Neutrophil (primary cell): ENCODE measurements at regions not wholly inside any gene's neighbourhood (a gene's known extent, or its start where the extent isn't known, plus 50 kb on each side); places are given as distances from the start of the nearest gene placed in this dataset.

Experiments used
- H3K27ac ChIP-seq: fragments of 200-600 bp; sonication (generic); 2 replicates; pipeline ENCODE4 v1.5.1; 2016; ENCODE audit warnings: mild to moderate bottlenecking, moderate library complexity
- H3K27me3 ChIP-seq: fragments of 200-600 bp; sonication (generic); 2 replicates; pipeline ENCODE4 v1.6.0; 2016; ENCODE audit warnings: mild to moderate bottlenecking
- H3K36me3 ChIP-seq: fragments of 200-600 bp; sonication (generic); 2 replicates; pipeline ENCODE4 v1.5.1; 2017
- H3K4me1 ChIP-seq, 2 experiments: fragments of 200-600 bp in 1 of 2; sonication (generic) in 1 of 2; 1 replicate in 1 of 2; 2 replicates in 1 of 2; pipeline versions ENCODE4 v1.5.1 to v1.6.1; 2013 to 2016; ENCODE audit warnings: low read depth in 1 of 2, low read length in 1 of 2, mild to moderate bottlenecking in 1 of 2, moderate library complexity in 1 of 2; ENCODE audit not compliant: control insufficient read depth in 1 of 2, insufficient read depth in 1 of 2
- H3K4me3 ChIP-seq, 2 experiments: fragments of 200-600 bp in 1 of 2; sonication (generic) in 1 of 2; 1 replicate in 1 of 2; 2 replicates in 1 of 2; pipeline ENCODE4 v1.5.1; 2013 to 2016; ENCODE audit warnings: low read depth in 1 of 2, low read length in 1 of 2, mild to moderate bottlenecking in 1 of 2, moderate library complexity in 1 of 2
- H3K9me3 ChIP-seq: fragments of 200-600 bp; sonication (generic); 2 replicates; pipeline ENCODE4 v1.5.1; 2016
- TF ChIP-seq, protein P1 (sequence below): fragments of 200-600 bp; sonication (generic); IDR thresholded peaks from 2 replicates; pipeline ENCODE4 v1.5.1; 2016; ENCODE audit warnings: antibody characterized with exemption

DNA sequence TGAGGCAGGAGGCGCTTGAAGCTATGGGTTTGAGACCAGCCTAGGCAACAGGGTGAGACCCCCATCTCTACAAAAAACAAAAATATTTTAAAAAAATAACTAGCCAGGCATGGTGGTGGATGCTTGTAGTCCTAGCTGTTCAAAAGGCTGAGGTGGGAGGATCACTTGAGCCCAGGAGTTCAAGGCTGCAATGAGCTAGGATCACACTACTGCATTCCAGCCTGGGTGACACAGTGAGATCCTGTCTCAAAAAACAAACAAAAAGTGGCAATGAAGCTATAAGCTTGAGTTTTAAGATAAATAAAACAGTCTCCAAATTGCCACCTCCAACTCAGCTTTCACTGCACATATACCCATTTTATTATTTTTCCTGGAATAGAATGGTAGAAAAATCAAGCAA, 281.3 kb downstream of the IPMK start:
- no peaks in the 10 kb centered on the region for H3K9me3 ChIP-seq
- H3K4me1 ChIP-seq = no peaks in the 10 kb centered on the region
- TF ChIP-seq, protein P1, sequence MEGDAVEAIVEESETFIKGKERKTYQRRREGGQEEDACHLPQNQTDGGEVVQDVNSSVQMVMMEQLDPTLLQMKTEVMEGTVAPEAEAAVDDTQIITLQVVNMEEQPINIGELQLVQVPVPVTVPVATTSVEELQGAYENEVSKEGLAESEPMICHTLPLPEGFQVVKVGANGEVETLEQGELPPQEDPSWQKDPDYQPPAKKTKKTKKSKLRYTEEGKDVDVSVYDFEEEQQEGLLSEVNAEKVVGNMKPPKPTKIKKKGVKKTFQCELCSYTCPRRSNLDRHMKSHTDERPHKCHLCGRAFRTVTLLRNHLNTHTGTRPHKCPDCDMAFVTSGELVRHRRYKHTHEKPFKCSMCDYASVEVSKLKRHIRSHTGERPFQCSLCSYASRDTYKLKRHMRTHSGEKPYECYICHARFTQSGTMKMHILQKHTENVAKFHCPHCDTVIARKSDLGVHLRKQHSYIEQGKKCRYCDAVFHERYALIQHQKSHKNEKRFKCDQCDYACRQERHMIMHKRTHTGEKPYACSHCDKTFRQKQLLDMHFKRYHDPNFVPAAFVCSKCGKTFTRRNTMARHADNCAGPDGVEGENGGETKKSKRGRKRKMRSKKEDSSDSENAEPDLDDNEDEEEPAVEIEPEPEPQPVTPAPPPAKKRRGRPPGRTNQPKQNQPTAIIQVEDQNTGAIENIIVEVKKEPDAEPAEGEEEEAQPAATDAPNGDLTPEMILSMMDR = no peak
- H3K36me3 ChIP-seq = no peaks in the 10 kb centered on the region
- H3K27ac ChIP-seq = no peak overlapping the region
- H3K4me3 ChIP-seq = no peak overlapping the region
- no peaks in the 10 kb centered on the region for H3K27me3 ChIP-seq

DNA sequence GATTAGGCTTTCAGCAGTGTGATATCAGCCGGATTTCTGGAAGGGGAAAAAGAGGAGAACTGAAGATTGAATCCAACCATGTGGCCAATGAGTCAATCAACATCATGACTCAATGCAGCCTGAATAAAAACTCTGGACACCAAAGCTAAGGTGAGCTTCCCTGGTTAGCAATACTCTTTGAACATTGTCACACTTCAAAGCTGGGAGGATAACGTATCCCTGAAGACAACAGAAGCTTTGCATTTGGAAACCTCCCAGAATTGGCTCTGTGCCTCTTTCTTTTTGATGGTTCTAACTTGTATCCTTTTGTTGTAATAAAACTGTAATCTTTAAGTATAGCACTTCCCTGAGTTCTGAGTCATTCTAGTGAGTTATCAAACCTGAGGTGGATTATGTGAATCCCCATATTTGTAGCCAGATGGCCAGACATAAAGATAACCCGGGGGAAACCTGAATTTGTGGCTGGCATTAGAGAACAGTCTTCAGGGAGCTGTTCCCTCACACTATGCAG, 284.4 kb downstream of the IPMK start:
- no peaks in the 10 kb centered on the region for H3K36me3 ChIP-seq
- H3K4me3 ChIP-seq = no peak overlapping the region
- no peaks in the 10 kb centered on the region for H3K9me3 ChIP-seq
- no peak overlapping the region for H3K27ac ChIP-seq
- TF ChIP-seq, protein P1 = no peak
- no peaks in the 10 kb centered on the region for H3K4me1 ChIP-seq
- H3K27me3 ChIP-seq = no peaks in the 10 kb centered on the region

DNA sequence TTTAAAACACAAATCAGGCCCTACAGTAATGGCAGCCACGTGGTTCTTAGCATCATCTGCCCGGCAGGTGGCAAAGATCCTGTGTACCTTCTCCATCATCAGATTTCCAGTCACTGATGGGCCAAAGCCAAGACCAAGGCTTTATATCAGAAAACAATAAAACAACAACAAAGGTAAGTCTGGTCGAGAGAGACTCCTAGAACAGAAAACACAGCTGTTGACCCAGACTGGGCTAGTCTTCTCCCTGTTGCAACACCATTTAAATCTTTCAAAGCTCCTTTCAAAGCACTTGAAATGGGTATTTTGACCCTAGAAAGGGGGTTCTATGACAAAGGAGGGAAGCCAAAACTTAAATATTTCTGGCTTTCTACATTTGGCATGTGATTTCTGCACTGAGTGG, 285.6 kb downstream of the IPMK start:
- H3K9me3 ChIP-seq = no peaks in the 10 kb centered on the region
- H3K27ac ChIP-seq = no peak overlapping the region
- H3K36me3 ChIP-seq = no peaks in the 10 kb centered on the region
- TF ChIP-seq, protein P1 = no peak
- no peaks in the 10 kb centered on the region for H3K27me3 ChIP-seq
- H3K4me3 ChIP-seq = no peak overlapping the region
- H3K4me1 ChIP-seq = no peaks in the 10 kb centered on the region

DNA sequence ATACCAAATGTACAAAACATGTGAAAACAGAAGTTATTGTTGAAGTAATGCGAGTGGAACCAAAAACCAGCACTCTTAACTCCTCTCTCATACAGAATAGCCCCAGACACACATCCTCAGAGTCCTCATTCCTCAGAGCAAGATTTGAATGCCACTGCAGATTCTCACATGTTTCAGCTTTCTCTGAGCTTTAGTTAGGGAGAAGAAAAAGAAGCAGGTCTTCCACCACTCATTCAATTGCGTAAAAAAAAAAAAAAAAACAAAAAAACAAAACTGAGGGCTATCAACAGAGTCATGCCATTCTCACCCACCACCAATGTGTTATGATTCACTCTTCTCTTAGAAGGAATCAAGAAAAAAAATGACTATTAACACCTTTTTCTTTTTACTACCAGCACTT, 287.7 kb downstream of the IPMK start:
- Histone ChIP-seq H3K9me3 (no peaks in the 10 kb centered on the region), H3K4me3 (no peak overlapping the region), H3K36me3 (no peaks in the 10 kb centered on the region), H3K4me1 (no peaks in the 10 kb centered on the region), H3K27me3 (no peaks in the 10 kb centered on the region), H3K27ac (no peak overlapping the region)
- TF ChIP-seq, protein P1 = no peak

DNA sequence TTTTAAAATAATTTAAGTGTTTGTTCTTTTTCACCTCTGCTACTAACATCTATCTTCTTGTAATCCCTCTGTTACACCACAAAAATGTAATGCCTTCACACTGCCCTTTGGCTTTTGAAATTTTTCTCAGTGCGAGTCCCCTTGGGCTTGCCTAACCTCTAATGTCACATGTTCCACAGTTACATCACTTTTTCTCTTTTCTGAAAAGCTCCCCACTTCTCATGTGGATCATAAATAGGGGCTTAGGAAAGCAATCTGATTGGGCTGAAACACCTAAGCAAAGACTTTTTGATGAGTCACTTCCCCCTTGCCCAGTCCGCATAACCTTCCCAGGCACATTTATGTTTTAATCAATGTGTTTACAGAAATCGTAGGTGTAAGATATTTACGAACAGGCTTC, 288.2 kb downstream of the IPMK start:
- no peaks in the 10 kb centered on the region for H3K9me3 ChIP-seq
- TF ChIP-seq, protein P1 = no peak
- H3K36me3 ChIP-seq = no peaks in the 10 kb centered on the region
- H3K27me3 ChIP-seq = no peaks in the 10 kb centered on the region
- no peak overlapping the region for H3K4me3 ChIP-seq
- H3K4me1 ChIP-seq = no peaks in the 10 kb centered on the region
- H3K27ac ChIP-seq = no peak overlapping the region

DNA sequence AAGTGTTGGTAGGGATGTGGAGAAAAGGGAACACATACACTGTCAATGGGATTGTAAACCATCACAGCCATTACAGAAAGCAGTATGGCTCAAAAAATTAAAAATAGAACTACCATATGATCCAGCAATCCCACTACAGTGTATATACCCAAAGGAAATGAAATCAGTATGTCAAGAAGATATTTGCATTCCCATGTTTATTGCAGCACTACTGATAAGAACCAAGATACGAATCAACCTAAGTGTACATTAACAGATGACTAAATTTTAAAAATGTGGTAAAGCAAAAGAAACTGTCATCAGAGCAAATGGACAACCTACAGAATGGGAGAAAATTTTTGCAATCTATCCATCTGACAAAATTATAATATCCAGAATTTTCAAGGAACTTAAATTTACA, 290.4 kb downstream of the IPMK start:
- TF ChIP-seq, protein P1 = no peak
- Histone ChIP-seq H3K4me1 (no peaks in the 10 kb centered on the region), H3K4me3 (no peak overlapping the region), H3K9me3 (no peaks in the 10 kb centered on the region), H3K27me3 (no peaks in the 10 kb centered on the region), H3K27ac (no peak overlapping the region), H3K36me3 (no peaks in the 10 kb centered on the region)
